Vagina (tissue), 2 donors: ENCODE measurements at regions not wholly inside any gene's neighbourhood (a gene's known extent, or its start where the extent isn't known, plus 50 kb on each side); places are given as distances from the start of the nearest gene placed in this dataset.

Experiments
- DNase-seq, 2 donors: peaks; one replicate each; pipeline ENCODE4 v3.0.0-alpha.2; 2017; ENCODE audit errors: extremely low spot score in 2 of 2
- H3K27ac ChIP-seq: fragments of 200-600 bp; sonication (generic); one replicate; pipeline ENCODE4 v1.5.1; 2019
- H3K27me3 ChIP-seq: fragments of 200-600 bp; sonication (generic); one replicate; pipeline ENCODE4 v1.5.1; 2019
- H3K36me3 ChIP-seq, 2 donors: fragments of 200-600 bp; sonication (generic); one replicate each; pipeline ENCODE4 v1.5.1; 2017 to 2019
- H3K4me1 ChIP-seq: fragments of 200-600 bp; sonication (generic); one replicate; pipeline ENCODE4 v1.5.1; 2019
- H3K4me3 ChIP-seq, 2 donors: fragments of 200-600 bp; sonication (generic); 1 replicate in 1 of 2; 2 replicates in 1 of 2; pipeline ENCODE4 v1.5.1; 2016 to 2019
- H3K9me3 ChIP-seq: fragments of 200-600 bp; sonication (generic); one replicate; pipeline ENCODE4 v1.5.1; 2019
- CTCF ChIP-seq, 3 experiments: fragments of 450-650 bp in 2 of 3; fragments of 200-600 bp in 1 of 3; sonication (generic) in 1 of 3; IDR thresholded peaks; one replicate each; pipeline ENCODE4 v1.5.1; 2017 to 2019; ENCODE audit warnings: antibody characterized with exemption in 3 of 3, mild to moderate bottlenecking in 2 of 3, moderate library complexity in 2 of 3
- POLR2A ChIP-seq, 2 donors: fragments of 450-650 bp; IDR thresholded peaks; one replicate each; pipeline ENCODE4 v1.6.1; 2017; ENCODE audit warnings: antibody characterized with exemption in 2 of 2, mild to moderate bottlenecking in 2 of 2, moderate library complexity in 2 of 2
- POLR2AphosphoS5 ChIP-seq, 2 donors: sonication (generic); formaldehyde crosslinking; IDR thresholded peaks; one replicate each; pipeline ENCODE4 v1.9.0; 2017; ENCODE audit warnings: antibody characterized with exemption in 2 of 2, mild to moderate bottlenecking in 2 of 2, low read depth in 1 of 2; ENCODE audit not compliant: insufficient read depth in 1 of 2
- intact Hi-C: fragments of 100-400 bp; cut with DNase I; formaldehyde crosslinking; loops from one replicate; pipeline ENCODE4 v1.15.1; 2023

GRCh38 chr2:147068071-147068470 is 776.8 kb upstream of the ACVR2A start:
- Histone ChIP-seq H3K4me1 (no peaks in the 10 kb centered on the region), H3K27me3 (no peaks in the 10 kb centered on the region), H3K36me3 (no peaks in the 10 kb centered on the region), H3K9me3 (no peaks in the 10 kb centered on the region), H3K4me3 (no peak overlapping the region), H3K27ac (no peak overlapping the region)
- no peak for DNase-seq
- TF ChIP-seq CTCF (IDR thresholded peaks at IDR 0.05) (no peak), POLR2A (IDR thresholded peaks at IDR 0.05) (no peak), POLR2AphosphoS5 (IDR thresholded peaks at IDR 0.05; ENCODE audit: insufficient read depth in 1 of 2, low read depth in 1 of 2) (no peak)
- intact Hi-C loops, result no loop called here

GRCh38 chr2:147067136-147067535 is 777.7 kb upstream of the ACVR2A start:
- intact Hi-C loops, result no loop called here
- Histone ChIP-seq H3K4me1 (no peaks in the 10 kb centered on the region), H3K4me3 (no peak overlapping the region), H3K27me3 (no peaks in the 10 kb centered on the region), H3K36me3 (no peaks in the 10 kb centered on the region), H3K9me3 (no peaks in the 10 kb centered on the region), H3K27ac (no peak overlapping the region)
- no peak for TF ChIP-seq POLR2AphosphoS5 (IDR thresholded peaks at IDR 0.05; ENCODE audit: insufficient read depth in 1 of 2, low read depth in 1 of 2)
- TF ChIP-seq POLR2A (IDR thresholded peaks at IDR 0.05), result no peak
- no peak for TF ChIP-seq CTCF (IDR thresholded peaks at IDR 0.05)
- DNase-seq, result no peak

- no peak overlapping the region for H3K27ac ChIP-seq
- H3K4me1 ChIP-seq, result no peaks in the 10 kb centered on the region
- TF ChIP-seq POLR2AphosphoS5 (IDR thresholded peaks at IDR 0.05; ENCODE audit: insufficient read depth in 1 of 2, low read depth in 1 of 2), result no peak
- TF ChIP-seq CTCF (IDR thresholded peaks at IDR 0.05), result no peak
- no peak for TF ChIP-seq POLR2A (IDR thresholded peaks at IDR 0.05)
- H3K9me3 ChIP-seq, result no peaks in the 10 kb centered on the region
- DNase-seq, result no peak
- no peaks in the 10 kb centered on the region for H3K36me3 ChIP-seq
- intact Hi-C loops, result no loop called here
- H3K4me3 ChIP-seq, result no peak overlapping the region
- no peaks in the 10 kb centered on the region for H3K27me3 ChIP-seq
Observed at GRCh38 chr2:147062073-147062472, 782.8 kb upstream of the ACVR2A start.

GRCh38 chr2:147061269-147061668 is 783.6 kb upstream of the ACVR2A start:
- no peaks in the 10 kb centered on the region for H3K9me3 ChIP-seq
- no peaks in the 10 kb centered on the region for H3K4me1 ChIP-seq
- no peak overlapping the region for H3K27ac ChIP-seq
- H3K36me3 ChIP-seq, result no peaks in the 10 kb centered on the region
- H3K4me3 ChIP-seq, result no peak overlapping the region
- DNase-seq, result no peak
- no peaks in the 10 kb centered on the region for H3K27me3 ChIP-seq
- no peak for TF ChIP-seq POLR2A (IDR thresholded peaks at IDR 0.05)
- TF ChIP-seq CTCF (IDR thresholded peaks at IDR 0.05), result no peak
- intact Hi-C loops, result no loop called here

- DNase-seq, result no peak
- no peaks in the 10 kb centered on the region for H3K36me3 ChIP-seq
- H3K4me1 ChIP-seq, result no peaks in the 10 kb centered on the region
- no peak overlapping the region for H3K4me3 ChIP-seq
- intact Hi-C loops, result no loop called here
- no peak overlapping the region for H3K27ac ChIP-seq
- no peaks in the 10 kb centered on the region for H3K27me3 ChIP-seq
- no peak for TF ChIP-seq POLR2AphosphoS5 (IDR thresholded peaks at IDR 0.05; ENCODE audit: insufficient read depth in 1 of 2, low read depth in 1 of 2)
- no peaks in the 10 kb centered on the region for H3K9me3 ChIP-seq
Observed at GRCh38 chr2:147057892-147058490, 786.8 kb upstream of the ACVR2A start.
